ENCODE measurements at regions not wholly inside any gene's neighbourhood (a gene's known extent, or its start where the extent isn't known, plus 50 kb on each side); places are given as distances from the start of the nearest gene placed in this dataset.
"Not testable (repeated sequence)": the region's sequence is repeated elsewhere in the genome, so short reads cannot be mapped to it uniquely, and the experiment has no call there.

DNA sequence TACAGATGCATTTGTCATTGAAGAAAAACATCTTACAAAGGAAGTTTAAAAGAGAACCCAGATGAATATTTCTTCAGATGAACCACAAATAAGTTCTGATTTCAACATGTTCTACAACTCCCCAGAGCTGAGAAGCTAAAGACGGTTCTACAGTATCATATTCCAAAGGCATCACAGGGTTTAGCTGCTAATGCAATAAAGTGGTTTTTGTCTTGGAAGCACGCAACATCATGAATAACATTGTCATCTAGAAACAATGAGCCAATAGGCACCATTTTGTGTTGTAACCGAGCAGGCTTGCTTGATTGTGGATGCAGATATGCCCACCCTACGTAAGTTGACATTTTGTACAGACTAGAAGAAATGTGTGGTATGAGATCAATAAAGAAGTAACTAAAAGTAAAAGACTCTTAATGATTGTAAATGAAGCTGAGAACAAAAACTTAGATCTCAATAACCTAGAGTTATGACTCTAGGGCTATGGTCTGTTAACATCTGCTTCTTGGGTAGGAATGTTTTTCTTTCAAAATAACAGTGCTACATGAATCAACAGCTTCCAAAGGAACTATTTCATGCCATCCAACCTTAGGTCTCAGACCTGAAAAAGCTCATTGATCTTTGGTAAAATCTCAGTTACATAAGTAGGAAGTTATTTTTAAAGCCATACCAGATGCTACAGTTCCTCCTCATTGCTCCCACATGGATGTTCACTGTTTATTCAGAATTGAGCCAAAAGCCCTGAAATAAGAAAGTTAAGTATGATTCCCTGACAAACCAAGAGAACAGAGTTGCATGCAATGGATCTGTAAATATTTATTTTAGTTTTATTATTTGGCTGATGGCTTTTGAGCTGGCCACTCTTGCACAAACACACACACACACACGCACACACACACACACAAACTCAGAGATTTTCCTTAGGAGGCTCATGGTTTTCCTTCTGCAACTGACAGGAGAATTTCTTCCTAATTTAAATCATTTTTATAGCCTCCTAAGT, 118.7 kb upstream of the SLCO6A1 start:
- no peak for DNase-seq

- DNase-seq = no peak
Measured at GRCh38 chr5:102622262-102622661, 123.5 kb upstream of the SLCO6A1 start.

DNA sequence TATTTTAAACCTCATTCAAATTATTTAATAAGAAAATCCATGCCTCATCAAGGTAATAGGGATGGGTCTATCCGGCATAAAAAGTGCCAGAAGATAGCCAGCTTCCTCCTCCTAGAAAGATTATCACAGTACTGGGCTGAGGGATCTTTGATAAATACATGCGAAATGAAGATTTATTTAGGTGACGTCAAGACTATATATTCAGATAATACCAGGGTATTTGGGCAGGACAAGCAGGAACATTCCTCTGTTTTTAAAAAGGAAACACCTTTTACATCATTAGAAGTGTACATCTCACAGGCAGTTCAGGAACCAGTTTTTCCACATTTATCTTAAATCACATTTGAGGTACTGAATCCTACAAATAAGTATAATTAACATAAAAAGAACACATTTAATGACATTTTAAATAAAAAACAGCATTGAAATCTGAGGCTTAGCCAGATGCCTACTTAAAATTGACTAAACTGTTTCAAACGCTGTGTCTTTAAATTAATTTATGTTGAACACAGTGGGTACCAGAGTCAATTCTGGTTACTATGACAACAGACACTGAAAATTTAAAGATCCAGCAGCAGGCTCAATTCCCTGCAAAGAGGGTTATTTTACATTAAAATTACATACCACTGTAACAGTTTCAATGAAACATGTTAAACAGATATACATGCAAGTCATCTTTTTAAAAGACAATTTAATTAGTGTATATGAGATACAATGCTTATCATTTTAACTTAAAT, 124.7 kb upstream of the SLCO6A1 start:
- no peak for DNase-seq

GRCh38 chr5:102624405-102624804, 125.6 kb upstream of the SLCO6A1 start:
- DNase-seq = no peak

- DNase-seq = no peak
Measured at GRCh38 chr5:102625468-102625867, 126.7 kb upstream of the SLCO6A1 start.

GRCh38 chr5:102625928-102626327, 127.1 kb upstream of the SLCO6A1 start:
- no peak for DNase-seq

DNA sequence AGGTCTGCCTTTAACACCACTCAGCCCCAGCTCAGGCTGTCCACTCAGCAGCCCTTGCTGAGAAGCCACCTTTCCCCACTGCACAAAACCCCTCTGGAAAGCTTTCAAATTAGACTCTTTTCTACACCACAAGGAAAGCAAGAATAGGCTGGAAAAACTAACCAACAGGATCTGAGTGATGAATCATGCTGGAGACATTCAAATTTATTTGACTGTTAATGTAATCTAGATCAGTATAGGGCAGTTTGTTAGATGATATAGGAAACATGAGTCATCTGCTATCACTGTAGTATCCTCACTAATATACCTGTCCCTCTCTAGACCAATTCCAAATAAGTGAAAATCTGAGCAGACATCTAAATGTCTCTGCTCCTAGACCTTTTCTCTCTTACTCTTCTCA, 127.8 kb upstream of the PAM start:
- no peak for DNase-seq

- DNase-seq = no peak
Measured at GRCh38 chr5:102628441-102629175, 126.5 kb upstream of the PAM start.

DNA sequence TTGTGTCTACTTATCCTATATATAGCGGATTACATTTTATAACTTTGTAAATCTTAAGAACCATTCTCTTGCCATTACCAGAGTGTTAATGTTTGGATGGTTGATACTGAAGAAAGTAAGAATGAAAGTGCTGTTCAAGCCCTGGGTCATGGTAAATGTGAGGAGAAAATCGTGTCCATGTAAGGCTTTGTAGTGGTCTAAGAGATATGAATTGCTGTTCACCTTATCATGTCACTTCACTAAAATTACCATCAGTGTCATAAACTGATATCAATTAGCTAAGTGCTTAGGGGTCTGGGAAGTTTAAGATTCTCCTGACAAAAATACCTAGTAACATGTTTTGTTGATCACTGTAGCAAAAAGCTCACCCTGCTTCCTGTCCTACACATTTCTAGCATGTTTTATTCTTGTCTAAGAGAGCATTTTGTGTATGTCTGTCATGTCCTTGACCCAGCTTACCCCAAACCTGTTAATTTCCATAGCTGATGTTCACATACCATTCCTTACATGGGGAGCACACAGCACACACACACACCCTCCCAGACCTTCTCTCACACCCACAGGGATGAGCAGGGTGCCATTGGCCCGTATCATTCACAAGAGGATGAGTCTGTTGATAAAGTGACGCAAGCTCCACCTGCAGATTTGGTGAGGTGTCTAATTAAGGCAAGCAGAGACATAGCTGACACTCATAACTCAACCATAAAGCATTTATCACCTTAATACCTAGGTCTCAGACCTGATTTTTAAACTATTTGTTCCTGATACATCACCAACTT, 125.1 kb upstream of the PAM start:
- no peak for DNase-seq

DNA sequence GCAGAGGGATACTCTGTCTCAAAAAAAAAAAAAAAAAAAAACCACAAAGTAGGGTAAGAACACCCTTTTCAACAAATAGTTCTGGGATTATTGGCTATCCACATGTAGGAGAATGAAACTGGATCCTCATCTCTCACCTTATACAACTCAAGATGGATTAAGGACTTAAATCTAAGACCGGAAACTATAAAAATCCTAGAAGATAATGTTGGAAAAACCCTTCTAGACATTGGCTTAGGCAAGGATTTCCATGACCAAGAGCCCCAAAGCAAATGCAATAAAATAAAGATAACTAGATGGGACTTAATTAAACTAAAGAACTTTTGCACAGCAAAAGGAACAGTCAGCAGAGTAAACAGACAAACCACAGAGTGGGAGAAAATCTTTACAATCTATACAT, 119.7 kb upstream of the PAM start:
- DNase-seq = not testable (repeated sequence)

DNA sequence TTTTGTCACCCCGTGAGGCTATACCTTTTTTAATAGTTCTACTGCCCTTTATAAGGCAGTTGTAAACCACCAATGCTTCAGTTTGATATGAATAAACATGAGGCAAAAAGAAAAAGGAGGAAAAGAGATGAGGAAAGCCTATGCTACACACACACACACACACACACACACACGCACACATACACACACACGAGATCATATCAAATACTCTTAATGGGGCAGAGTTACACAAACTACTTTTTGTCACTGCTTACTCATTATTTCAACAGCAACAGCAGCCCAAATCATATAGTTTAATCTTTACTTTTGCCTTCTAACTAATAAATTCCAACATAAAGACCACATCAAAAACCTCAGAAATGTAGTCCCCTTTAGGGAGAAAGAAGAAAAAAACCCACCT, 116.8 kb upstream of the PAM start:
- no peak for DNase-seq

DNA sequence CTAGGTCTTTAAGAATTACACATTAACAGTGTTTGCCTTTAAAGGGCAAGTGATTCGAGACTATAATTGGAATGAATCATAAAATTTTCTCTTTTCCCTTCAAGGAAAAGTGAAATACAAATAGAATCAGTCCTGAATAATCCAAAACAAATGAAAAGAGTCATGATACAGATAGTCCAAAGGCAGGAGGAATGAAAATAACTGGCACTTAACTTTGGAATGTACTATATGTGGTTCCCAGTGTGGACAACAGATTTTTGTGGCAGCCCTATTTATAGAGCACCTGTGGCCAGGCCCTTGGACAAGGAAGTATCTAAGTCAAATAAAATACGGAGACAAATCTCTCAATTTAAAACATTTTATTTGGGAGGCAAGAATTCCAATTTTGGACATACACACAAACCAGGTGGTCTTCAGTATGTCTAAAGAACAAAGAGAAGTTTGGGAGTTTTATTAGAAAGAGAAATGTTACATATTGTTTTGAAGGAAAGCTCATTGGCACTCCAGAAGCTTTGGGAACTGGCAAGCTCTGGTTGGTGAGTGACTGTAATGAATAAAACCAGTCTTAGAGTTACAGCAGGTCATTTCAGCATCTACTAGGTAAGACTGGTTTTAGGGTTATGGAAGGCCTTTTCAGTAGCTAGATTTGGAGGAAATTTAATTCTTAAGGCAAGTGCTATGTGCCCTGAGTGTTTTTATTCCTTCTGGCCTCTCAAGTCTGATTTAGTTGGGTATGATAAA, 116.0 kb upstream of the PAM start:
- DNase-seq = no peak

- DNase-seq = no peak
Measured at GRCh38 chr5:102649731-102650130, 105.4 kb upstream of the PAM start.

GRCh38 chr5:102651466-102651865, 103.6 kb upstream of the PAM start:
- no peak for DNase-seq

DNA sequence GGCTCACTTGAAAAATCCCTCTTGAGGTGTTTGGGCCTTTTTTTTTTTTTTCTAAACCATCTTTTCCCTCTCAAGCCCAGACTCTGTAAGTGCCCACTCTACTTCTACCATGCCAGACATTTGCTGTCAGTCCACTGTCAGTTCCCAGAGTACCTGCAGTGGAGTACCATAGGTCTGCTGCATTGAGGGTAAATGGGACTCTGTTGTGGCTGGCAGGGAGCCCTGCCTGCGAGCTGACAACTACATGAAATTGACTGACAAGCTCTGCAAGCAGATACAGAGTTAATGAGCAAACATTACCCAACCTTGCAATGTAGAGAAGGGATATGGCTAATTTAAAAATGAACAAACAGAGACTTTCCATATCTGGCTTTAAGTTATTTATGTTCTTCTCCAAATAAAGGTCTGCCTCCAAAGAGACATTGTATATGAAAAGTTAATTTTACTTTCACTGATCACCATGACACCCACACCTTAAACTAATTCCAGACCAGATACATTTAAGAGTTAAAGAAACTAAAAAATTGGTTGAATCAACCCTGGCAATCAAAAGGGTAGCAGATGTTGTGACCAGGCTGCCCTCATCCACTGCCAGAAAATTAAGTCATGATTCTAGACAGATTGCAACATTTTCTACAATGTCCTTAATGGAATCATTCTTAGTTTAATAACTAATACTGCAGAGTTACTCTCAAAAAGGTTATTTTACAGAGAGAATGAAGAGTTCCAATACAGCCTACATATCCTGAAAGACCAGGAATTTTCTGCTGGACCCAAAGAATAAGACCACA, 100.4 kb upstream of the PAM start:
- DNase-seq = no peak

DNA sequence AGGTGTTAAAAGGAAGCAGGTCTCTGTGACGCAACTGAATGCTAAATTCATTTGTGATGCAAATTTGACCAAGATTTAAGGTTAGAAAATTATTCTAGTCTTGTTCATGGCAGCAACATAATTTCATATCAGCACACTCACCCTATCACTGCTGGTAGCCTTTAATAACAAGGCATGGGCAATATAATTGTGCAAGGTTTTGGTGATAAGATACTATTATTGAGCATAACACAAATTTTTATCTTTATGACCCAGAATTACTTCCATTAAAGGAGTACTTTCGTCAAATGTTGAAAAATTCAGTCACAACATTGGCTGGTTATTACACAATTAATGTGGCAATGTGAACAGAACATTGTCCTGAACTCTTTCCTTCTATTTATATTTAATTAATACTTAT, 96.0 kb upstream of the PAM start:
- DNase-seq = no peak

GRCh38 chr5:102660111-102660510, 95.0 kb upstream of the PAM start:
- no peak for DNase-seq

DNA sequence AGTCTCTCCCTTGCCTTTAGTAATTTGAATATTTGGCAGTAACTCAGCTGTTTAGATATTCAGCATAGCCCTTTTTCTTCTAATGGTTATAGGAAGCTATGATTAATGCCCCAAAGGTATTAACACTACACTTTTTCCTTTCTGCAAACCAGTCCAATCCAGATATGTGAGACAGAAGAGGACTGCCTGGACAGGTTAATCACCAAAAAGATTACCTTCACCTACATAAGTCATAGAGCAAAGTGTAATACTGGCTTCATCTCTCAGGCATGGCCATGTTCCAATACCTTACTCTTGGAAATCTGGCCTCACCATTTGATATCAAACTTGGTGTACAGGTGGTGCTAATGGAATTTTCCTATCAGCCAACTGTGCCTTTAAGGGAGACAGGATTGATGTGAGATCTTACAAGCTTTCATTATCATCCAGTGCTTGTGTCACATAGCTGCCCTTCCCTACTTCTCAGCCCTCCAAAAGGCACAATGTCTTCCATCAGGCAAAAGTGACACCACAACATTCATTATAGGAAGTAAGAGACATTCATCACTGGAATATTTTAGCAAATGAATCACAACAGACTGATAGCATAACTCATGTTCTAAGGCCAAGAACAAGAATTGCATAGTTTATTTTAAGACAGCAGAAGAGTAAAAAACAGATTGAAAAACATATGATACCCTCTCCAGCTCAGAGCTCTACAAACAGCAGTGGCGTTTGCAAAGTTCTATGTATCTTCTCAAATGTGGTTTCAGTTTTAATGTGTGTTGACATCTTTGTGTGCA, 91.2 kb upstream of the PAM start:
- DNase-seq = no peak

GRCh38 chr5:102664616-102665335, 90.3 kb upstream of the PAM start:
- no peak for DNase-seq

Measured in activated naive CD4-positive, alpha-beta T cell (primary cell).